HPDE6-E6E7 (cell line): ENCODE measurements at regions not wholly inside any gene's neighbourhood (a gene's known extent, or its start where the extent isn't known, plus 50 kb on each side); places are given as distances from the start of the nearest gene placed in this dataset.
"Not testable (repeated sequence)": the region's sequence is repeated elsewhere in the genome, so short reads cannot be mapped to it uniquely, and the experiment has no call there.

Experiments used
- DNase-seq: peaks from one replicate; pipeline ENCODE4 v3.0.0; 2011; ENCODE audit warnings: missing footprints; ENCODE audit errors: extremely low spot score

DNA sequence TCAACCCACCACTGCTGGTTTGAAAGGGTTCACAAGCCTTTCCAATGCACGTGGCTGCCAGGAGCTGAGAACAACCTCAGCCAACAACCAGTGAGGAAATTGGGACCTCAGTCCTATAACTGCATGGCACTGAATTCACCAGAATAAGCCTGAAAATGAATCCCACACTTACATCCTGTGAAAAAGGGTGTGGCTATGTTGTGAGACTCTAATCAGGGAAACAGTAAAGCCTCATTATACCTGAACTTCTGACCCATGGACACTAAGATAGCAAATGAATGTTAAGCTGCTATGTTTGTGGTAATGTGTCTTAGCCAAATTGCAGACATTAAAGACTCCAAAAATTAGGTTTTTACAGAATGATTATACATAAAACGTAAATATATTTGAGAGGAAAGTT lies 515.8 kb downstream of the IRS1 start:
- DNase-seq: no peak

DNA sequence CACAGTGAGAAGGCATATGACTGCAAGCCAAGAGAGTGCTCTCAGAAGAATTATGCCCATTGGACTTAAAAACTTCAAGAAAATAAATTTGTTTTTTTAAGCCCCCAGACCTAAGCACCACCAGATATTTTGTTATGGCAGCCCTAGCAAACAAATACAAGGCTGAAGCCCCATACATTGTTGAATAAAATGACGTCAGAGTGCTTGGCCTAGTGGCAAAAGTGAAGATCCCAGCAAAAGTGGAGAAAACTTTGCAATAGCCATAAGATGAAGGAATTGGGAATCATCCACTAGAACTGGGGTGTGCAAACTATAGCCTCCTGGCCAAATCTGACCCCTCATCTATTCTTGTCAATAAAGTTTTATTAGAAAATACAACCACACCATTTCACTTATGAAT lies 517.5 kb downstream of the IRS1 start:
- no peak for DNase-seq

- DNase-seq: not testable (repeated sequence)
Measured at GRCh38 chr2:226280136-226280535, 519.5 kb downstream of the IRS1 start.

DNA sequence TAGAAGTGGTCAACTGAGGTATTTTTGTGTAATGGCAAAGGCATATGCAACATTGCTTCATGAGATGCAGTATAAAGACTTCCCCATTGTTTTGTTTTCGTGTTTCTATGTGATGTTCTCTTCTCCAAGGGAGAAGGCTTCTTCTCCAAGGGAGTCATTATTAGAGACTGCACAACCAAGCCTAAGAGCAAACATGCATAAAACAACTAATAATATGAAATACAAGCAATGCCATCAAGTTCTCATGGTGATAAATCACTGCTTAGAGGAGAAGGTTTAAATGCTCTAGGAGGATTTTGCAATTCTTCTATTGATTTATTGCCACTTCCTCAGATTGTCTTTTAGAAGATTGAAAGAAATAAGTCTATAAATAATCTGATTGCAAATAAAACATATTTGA lies 524.4 kb downstream of the IRS1 start:
- no peak for DNase-seq

- no peak for DNase-seq
Measured at GRCh38 chr2:226274143-226274542, 525.5 kb downstream of the IRS1 start.

GRCh38 chr2:226273440-226273839 lies 526.2 kb downstream of the IRS1 start:
- no peak for DNase-seq

DNA sequence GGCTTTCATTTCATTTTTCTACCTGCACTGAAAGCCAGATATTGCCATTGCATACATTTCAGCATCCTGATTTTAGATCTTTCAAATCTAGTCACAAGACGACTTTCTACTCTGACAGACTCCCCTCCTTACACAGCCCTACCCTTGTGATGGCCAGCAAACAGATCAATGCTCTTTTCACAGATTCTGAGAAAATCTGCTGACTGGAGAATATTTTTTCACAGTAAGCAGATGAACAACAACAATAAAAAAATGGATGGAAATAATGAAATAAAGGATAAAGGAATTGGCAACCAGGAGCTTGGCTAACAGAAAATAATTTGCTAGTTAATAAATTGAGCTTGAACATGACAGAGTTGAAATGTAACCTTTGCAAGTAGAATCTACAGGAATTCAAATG lies 527.2 kb downstream of the IRS1 start:
- no peak for DNase-seq

DNA sequence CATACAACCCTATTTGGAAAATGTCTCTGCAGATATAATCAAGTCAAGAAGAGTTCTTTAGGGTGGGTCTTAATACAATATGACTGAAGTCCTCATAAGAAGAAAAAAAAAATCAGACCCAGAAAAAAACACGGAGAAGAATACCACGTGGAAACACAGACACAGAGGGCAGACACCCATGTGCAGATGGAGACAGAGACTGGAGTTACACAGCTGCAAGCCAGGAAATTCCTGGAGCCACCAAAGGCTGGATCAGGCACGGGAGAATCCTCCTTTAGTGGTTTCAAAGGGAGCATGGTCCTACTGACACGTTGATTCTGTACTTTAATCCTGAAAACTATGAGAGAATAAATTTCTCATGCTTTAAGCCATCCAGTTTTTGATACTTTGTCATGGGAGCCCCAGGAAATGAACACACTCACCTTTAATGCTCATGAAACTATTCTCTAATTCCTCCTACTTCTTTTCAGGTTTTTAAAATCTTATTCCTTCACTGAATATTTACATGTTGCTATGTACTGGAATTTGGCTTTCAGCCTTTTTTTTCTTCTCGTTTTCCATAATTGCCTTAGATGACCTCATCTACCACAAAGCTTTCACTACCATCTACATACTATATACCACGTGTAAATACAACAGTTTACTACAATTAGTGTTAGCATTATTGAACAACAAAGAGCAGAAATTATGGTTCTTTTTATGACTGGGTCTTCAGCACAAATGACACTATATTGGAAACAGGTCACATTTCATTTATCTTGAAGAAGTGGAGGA lies 529.1 kb downstream of the IRS1 start:
- DNase-seq: no peak

- no peak for DNase-seq
Measured at GRCh38 chr2:226267516-226268289, 531.9 kb downstream of the IRS1 start.

DNA sequence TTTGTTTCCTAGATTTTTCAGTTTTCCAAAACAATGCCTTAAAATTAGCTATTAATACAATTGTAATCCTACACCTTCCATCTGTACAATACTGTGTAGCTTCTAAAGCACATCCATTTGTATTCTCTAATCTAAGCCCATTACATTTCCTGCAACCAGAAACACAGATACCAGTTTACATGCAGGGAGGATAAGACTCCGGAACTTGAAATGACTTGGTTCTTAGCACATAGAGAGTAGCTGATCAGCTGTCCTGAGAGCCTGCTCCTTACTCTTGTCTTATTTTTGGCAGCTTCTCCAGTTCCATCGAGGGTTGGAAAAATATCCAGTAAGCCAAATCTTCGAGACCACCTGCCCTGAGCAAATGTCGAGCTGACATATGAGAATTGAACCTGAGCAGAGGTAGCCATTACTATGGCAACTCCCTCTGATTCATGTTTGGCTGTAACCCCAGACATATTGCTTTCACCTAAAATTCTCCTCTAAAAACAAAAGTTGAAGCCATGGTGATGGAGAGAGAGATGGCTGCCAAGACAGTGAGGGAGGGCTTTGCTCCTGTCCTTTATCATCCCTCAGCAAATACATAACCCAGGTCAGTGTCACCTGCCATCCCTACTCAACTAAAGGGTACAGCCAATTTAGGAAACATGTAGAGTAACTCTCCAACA lies 542.8 kb downstream of the IRS1 start:
- DNase-seq: no peak

DNA sequence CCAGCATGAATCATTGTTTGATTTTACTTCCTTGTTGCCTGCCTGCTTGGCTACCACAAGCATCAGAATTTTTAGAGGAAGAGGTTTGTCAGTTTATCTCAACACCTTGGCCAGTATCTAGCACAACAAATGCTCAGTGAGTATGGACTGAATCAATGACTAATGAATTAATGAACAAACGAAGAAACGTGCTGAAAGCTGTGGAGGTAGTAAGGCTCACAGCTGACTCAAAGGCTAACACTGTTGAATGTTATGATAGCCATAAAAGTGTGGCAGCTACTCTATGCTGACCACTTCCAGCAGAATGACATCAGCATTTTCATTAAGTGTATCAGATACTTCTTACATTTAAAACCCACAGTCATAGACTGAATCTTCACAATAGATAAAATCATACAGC lies 543.4 kb downstream of the IRS1 start:
- peak; percentile 14 for DNase-seq

DNA sequence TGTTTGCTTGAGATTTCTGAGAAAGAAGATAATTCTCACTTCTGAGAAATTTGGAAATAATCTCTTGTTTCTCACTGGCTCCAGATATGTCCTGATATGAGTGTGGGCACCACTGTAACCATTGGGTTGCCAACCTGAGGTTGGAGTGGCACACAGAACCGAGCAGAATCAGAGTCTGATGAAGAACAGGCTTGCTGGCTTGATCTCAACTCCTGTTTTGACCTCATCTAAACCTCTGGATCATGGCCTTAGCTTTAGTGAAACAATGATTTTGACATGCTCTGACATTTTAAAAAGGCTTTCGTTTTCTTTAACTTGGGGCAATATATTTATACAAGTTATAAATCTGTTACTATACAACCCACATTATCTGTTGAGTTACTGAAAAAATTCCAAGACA lies 548.0 kb downstream of the IRS1 start:
- no peak for DNase-seq

DNA sequence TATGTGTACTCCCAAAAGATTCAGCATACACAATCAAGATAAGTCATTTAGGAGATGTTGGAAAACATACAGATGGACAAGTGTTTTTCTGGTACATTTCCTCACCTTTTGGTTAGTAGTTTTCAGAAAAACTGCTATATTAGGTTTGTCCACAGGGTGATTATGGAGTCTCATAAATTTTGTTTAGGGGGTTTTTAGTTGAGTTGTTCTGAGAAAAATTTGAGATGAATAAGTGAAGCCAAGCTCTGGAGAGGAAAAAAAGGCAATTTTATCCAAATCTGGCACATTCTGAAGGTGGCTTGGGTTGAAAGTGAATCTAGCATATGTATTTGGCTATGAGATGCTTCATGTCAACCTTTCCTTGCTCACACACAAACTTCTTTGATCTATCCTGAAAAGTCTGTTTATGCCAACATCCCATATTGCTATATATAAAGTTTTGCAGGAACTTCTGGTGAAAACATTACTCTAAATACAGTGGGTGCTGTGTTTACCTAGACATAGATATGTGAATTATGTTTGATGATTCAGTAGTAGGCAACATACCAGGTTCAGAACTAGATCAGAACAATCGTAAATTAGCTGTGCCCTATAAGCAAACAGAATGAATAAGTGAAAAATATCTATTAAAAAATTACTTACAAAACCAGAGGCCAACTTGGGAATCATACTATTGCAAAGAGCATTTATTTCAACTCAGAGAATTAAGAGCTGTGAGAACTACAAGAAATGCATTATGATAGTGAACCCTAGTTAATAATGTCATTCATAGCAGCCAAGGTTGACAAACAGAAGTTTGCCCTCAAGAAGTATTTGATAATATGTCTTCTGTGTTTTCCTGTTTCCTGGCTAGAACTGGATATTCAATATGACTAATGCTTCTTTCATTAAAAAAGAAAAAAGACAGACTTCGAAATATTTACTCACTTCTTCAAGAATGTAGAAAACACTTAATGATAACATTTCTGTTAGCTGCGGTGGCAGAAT lies 552.0 kb downstream of the IRS1 start:
- peak; percentile 13 for DNase-seq

- DNase-seq: no peak
Measured at GRCh38 chr2:226234187-226234586, 565.4 kb downstream of the IRS1 start.

- no peak for DNase-seq
Measured at GRCh38 chr2:226233388-226233787, 566.2 kb downstream of the IRS1 start.

DNA sequence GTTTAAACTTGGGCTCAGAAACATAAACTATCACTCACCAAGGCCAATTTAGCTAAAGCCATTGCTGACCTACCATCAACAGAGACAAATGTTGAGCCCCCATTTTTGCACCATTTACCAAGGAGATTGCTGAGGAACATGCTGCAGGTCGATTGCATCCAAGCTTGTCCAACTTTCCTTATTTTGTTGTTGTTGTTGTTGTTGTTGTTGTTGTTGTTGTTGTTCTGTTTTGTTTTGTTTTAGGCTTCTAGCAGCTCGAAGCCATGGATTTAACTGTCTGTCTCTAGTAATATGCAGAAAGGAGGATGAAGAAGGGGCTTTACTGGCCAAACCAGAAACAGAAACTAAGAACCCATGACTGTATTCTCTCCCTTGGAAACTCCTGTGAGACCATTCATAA lies 571.5 kb downstream of the IRS1 start:
- DNase-seq: no peak

DNA sequence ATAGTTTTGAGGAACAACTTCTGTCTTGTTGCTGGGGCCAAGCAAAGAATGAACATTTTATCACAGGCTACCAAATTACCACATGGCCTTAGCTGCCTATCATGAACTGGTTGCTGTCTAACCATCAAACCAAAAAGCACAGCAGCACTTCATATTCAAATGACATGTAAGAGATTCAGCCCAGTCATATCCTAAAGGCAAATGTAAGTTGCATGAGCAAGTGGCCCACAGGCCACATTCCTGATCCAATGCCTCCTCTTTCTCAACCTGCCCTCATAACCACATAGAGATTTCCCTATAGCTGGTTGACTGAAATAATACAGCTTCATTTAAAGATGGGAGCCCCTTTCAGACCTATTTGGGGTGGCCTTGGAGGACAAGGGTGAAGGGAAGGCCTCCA lies 572.3 kb downstream of the IRS1 start:
- no peak for DNase-seq

GRCh38 chr2:226223704-226224103 lies 575.9 kb downstream of the IRS1 start:
- DNase-seq: no peak

DNA sequence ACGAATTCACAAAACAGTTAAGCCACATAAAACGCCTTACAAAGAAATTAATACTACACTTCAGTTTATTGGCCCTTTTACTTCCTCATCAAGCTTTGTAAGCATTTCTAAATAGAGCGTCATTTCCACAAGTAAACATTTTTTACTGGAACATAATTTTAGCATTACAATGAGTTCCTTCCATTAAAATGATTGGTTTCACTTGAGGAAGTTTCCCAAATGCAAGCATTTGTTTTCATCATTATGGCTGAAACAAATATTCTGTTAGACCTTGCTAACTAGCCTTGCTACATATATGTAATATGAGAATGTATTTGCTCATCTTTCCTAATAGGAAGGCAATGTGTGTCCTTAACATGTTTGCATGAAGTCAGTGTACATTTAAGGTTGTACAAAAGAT lies 579.1 kb downstream of the IRS1 start:
- no peak for DNase-seq

GRCh38 chr2:226217191-226217590 lies 582.4 kb downstream of the IRS1 start:
- DNase-seq: no peak

GRCh38 chr2:226216575-226216974 lies 583.0 kb downstream of the IRS1 start:
- DNase-seq: no peak
